Astrocyte (in vitro differentiated cells and primary cell): ENCODE measurements at regions not wholly inside any gene's neighbourhood (a gene's known extent, or its start where the extent isn't known, plus 50 kb on each side); places are given as distances from the start of the nearest gene placed in this dataset.

Experiments used
- CTCF ChIP-seq: IDR thresholded peaks from 2 replicates; pipeline ENCODE4 v1.5.1; 2011; ENCODE audit warnings: low read depth, mild to moderate bottlenecking, inconsistent platforms, low read length, moderate library complexity; ENCODE audit not compliant: insufficient read depth
- EZH2 ChIP-seq: IDR thresholded peaks from 2 replicates; pipeline ENCODE4 v1.6.1; 2012; ENCODE audit warnings: mild to moderate bottlenecking, low read length, inconsistent platforms; ENCODE audit not compliant: insufficient read depth

- TF ChIP-seq CTCF (no peak), EZH2 (no peak)
These were observed 162.4 kb downstream of the S1PR1 start for GRCh38 chr1:101399222-101399621.
